Calu3 (cell line): ENCODE measurements at regions not wholly inside any gene's neighbourhood (a gene's known extent, or its start where the extent isn't known, plus 50 kb on each side); places are given as distances from the start of the nearest gene placed in this dataset.
A peak's percentile ranks its signal among the peaks of the same experiment; 100 is the strongest.

Experiments
- BruUV-seq: library from RNA; stranded (reverse); fragments of 400-500 nt; replicated peaks from 2 replicates; lab custom pipeline; 2021; lab: Mats Ljungman, UMichigan
- CTCF ChIA-PET: fragments of 300-600 bp; sonication (Branson Sonifier 250); formaldehyde crosslinking; loops from one replicate; lab custom pipeline; 2022; ENCODE audit warnings: antibody characterized with exemption; lab: Charles Lee
- DNase-seq: peaks from one replicate; pipeline ENCODE4 v3.0.0; 2022
- H3K27ac Mint-ChIP-seq: one replicate; pipeline ENCODE4 v1.8.0; 2022; ENCODE audit warnings: mixed read lengths; ENCODE audit not compliant: unreplicated experiment
- H3K27me3 Mint-ChIP-seq: one replicate; pipeline ENCODE4 v1.8.0; 2022; ENCODE audit warnings: mixed read lengths; ENCODE audit not compliant: unreplicated experiment
- H3K36me3 Mint-ChIP-seq: one replicate; pipeline ENCODE4 v1.8.0; 2022; ENCODE audit warnings: mild to moderate bottlenecking, moderate library complexity, mixed read lengths; ENCODE audit not compliant: insufficient read depth, unreplicated experiment
- H3K4me1 Mint-ChIP-seq: one replicate; pipeline ENCODE4 v1.8.0; 2022; ENCODE audit warnings: mild to moderate bottlenecking, low read depth, mixed read lengths; ENCODE audit not compliant: unreplicated experiment
- H3K4me3 Mint-ChIP-seq: one replicate; pipeline ENCODE4 v1.8.0; 2022; ENCODE audit warnings: mild to moderate bottlenecking, low read depth, moderate library complexity, mixed read lengths; ENCODE audit not compliant: unreplicated experiment
- H3K9me3 Mint-ChIP-seq: one replicate; pipeline ENCODE4 v1.8.0; 2022; ENCODE audit warnings: low read depth, mixed read lengths; ENCODE audit not compliant: unreplicated experiment
- CTCF ChIP-seq: fragments of 200-600 bp; IDR thresholded peaks from one replicate; pipeline ENCODE4 v1.8.0; 2022; ENCODE audit warnings: antibody characterized with exemption; ENCODE audit not compliant: unreplicated experiment
- intact Hi-C: fragments of 100-400 bp; cut with micrococcal nuclease; formaldehyde crosslinking; loops from one replicate; pipeline ENCODE4 v1.10.0; 2022; ENCODE audit not compliant: unreplicated experiment

DNA sequence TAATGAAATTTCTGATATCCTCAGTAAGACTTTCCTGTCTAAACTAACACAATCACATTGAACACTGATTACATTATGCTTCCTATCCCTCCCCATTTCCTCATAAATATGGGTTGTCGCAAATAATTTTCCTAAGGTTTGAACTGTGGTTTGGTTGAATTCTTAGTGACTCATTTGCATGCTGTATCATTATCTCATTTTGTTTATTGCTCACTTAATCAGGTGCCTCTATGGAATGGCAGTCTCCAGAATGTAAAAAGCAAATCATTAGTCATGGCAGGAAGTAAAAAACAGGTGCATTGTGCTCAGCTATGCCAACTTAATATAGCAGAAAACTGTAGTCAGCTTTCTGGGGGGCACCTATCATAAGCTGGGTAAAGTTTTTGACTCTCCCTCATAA, 216.0 kb upstream of the ZBTB20 start:
- BruUV-seq, result no TSS peak
- no peaks in the 10 kb centered on the region for H3K36me3 Mint-ChIP-seq
- no peak overlapping the region for H3K4me3 Mint-ChIP-seq
- peaks cover 18% of the 10 kb centered on the region for H3K4me1 Mint-ChIP-seq
- peak overlapping the region; percentile 51 for H3K27ac Mint-ChIP-seq
- DNase-seq, result no peak
- H3K27me3 Mint-ChIP-seq, result no peaks in the 10 kb centered on the region
- intact Hi-C loops, result no loop called here
- TF ChIP-seq CTCF, result no peak
- CTCF ChIA-PET, result no interaction called here
- peaks cover 14% of the 10 kb centered on the region for H3K9me3 Mint-ChIP-seq

- H3K27me3 Mint-ChIP-seq, result no peaks in the 10 kb centered on the region
- CTCF ChIA-PET, result no interaction called here
- H3K27ac Mint-ChIP-seq, result no peak overlapping the region
- no TSS peak for BruUV-seq
- peaks cover 7% of the 10 kb centered on the region for H3K9me3 Mint-ChIP-seq
- no peaks in the 10 kb centered on the region for H3K36me3 Mint-ChIP-seq
- no peak for TF ChIP-seq CTCF
- H3K4me1 Mint-ChIP-seq, result peaks cover 4% of the 10 kb centered on the region
- no peak overlapping the region for H3K4me3 Mint-ChIP-seq
- no peak for DNase-seq
- intact Hi-C loops, result no loop called here
Measured at GRCh38 chr3:115369021-115369420, 221.9 kb upstream of the ZBTB20 start.

GRCh38 chr3:115375362-115375761, 228.3 kb upstream of the ZBTB20 start:
- H3K27ac Mint-ChIP-seq, result no peak overlapping the region
- no peak for DNase-seq
- no peak overlapping the region for H3K4me3 Mint-ChIP-seq
- no peak for TF ChIP-seq CTCF
- no peaks in the 10 kb centered on the region for H3K36me3 Mint-ChIP-seq
- intact Hi-C loops, result no loop called here
- CTCF ChIA-PET, result no interaction called here
- no peaks in the 10 kb centered on the region for H3K4me1 Mint-ChIP-seq
- BruUV-seq, result no TSS peak
- no peaks in the 10 kb centered on the region for H3K9me3 Mint-ChIP-seq
- H3K27me3 Mint-ChIP-seq, result no peaks in the 10 kb centered on the region

DNA sequence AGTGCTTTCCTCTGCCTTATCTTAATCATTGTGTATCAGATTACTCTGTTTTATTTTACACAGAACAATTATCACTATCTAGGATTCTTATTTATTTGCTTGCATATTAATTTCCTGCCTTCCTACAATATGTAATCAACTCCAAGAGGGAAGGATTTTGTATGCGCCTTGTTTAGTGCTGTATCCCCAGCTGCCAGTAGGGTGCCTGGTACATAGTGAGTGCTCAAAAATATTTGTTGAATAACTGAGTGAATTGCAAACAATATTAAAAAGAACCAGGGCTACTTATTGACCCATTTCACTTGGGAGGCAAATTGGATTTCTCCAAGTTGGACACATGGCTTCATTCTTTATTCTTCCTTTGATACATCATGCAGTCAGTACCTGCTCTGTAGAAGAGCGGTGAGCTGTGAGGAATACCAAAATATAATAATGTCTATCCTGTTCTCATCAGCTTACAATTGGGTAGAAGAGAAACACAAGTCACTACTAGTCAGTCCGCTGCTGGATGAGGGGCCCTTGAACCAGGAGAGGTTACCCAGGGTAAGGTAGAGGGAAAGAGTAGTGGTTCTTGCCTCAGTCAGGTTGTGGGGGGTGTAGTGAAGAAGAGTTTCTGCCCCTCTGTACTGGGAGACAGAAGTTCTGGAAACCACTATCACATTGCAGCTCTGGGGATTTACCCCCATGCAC, 233.9 kb upstream of the ZBTB20 start:
- BruUV-seq, result no TSS peak
- CTCF ChIA-PET, result no interaction called here
- H3K27me3 Mint-ChIP-seq, result no peaks in the 10 kb centered on the region
- H3K27ac Mint-ChIP-seq, result no peak overlapping the region
- intact Hi-C loops, result no loop called here
- no peak for TF ChIP-seq CTCF
- no peaks in the 10 kb centered on the region for H3K36me3 Mint-ChIP-seq
- H3K4me3 Mint-ChIP-seq, result no peak overlapping the region
- no peak for DNase-seq
- no peaks in the 10 kb centered on the region for H3K4me1 Mint-ChIP-seq
- H3K9me3 Mint-ChIP-seq, result no peaks in the 10 kb centered on the region
